Skeletal muscle satellite cell (primary cell): ENCODE measurements at regions not wholly inside any gene's neighbourhood (a gene's known extent, or its start where the extent isn't known, plus 50 kb on each side); places are given as distances from the start of the nearest gene placed in this dataset.
A peak's percentile ranks its signal among the peaks of the same experiment; 100 is the strongest.

ENCODE experiments used
- H3K27me3 ChIP-seq: 2 replicates; pipeline ENCODE4 v1.7.0; 2013; ENCODE audit warnings: low read length; ENCODE audit not compliant: control insufficient read depth, insufficient read depth
- H3K36me3 ChIP-seq: 2 replicates; pipeline ENCODE4 v1.7.0; 2013; ENCODE audit warnings: mild to moderate bottlenecking, control low read depth, low read length; ENCODE audit not compliant: insufficient read depth
- H3K4me1 ChIP-seq: 2 replicates; pipeline ENCODE4 v1.7.0; 2013; ENCODE audit warnings: low read length; ENCODE audit not compliant: control insufficient read depth, insufficient read depth
- H3K4me2 ChIP-seq: 2 replicates; pipeline ENCODE4 v1.7.0; 2013; ENCODE audit warnings: mild to moderate bottlenecking, low read length
- H3K4me3 ChIP-seq: 2 replicates; pipeline ENCODE4 v1.7.0; 2013; ENCODE audit warnings: low read length
- H3K9ac ChIP-seq: 2 replicates; pipeline ENCODE4 v1.7.0; 2013; ENCODE audit warnings: mild to moderate bottlenecking, low read depth, low read length, moderate library complexity
- H3K9me3 ChIP-seq: replicated peaks from 2 replicates; pipeline ENCODE4 v1.7.0; 2013; ENCODE audit warnings: mild to moderate bottlenecking, control low read depth, low read length

DNA sequence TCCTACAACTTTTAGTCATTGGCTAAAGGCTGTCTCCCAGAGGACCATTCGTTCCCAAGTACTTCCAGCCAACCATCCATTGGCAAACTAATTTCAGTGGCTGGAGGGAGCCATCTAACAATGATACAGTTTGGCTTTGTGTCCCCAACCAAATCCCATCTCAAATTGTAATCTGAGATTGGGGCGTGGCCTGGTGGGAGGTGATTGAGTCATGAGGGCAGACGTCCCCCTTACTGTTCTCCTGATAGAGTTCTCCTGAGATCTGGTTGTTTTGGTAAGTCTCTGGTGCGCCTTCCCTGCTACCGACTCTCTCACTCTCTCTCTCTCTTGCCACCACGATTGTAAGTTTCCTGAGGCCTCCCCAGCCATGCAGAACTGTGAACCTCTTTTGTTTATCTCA, 99.7 kb upstream of the FUT8 start:
- no peaks in the 10 kb centered on the region for H3K36me3 ChIP-seq
- no peaks in the 10 kb centered on the region for H3K27me3 ChIP-seq
- no peak overlapping the region for H3K9ac ChIP-seq
- no peaks in the 10 kb centered on the region for H3K4me1 ChIP-seq
- H3K9me3 ChIP-seq = no peaks in the 10 kb centered on the region
- no peak overlapping the region for H3K4me2 ChIP-seq
- H3K4me3 ChIP-seq = no peak overlapping the region

DNA sequence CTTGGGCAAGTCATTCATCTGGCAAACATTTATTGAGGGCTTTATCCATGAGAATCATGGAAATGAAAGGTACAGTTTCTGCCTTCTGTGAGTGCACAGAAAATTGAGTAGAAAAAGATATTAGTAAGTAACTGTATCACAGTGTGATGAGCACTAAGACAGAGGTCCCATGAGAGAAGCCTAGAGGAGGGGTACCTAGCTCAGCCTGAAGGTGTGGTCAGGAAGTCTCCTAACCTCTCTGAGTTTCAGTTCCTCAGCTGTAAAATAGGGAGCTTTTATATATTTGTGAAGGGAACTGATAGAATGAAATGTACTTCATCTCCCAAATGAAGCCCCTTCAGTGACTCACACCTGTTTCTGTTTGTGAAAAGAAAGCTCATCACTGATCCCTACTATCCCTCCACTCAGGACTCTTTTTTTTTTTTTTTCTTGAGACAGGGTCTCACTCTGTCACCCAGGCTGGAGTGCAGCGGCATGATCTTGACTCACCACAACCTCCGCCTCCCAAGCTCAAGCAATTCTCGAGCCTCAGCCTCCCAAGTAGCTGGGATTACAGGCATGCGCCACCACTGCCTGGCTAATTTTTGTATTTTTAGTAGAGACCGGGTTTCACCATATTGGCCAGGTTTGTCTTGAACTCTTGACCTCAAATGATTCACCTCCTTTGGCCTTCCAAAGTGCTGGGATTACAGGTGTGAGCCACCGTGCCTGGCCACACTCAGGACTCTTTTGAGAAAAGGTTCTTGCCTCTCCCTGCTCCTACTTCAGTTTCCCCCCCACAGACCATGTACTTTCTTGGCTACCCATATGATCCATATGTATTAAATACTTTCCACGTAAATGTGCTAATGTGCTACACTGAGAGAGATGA, 93.7 kb upstream of the FUT8 start:
- no peaks in the 10 kb centered on the region for H3K9me3 ChIP-seq
- no peaks in the 10 kb centered on the region for H3K4me1 ChIP-seq
- no peaks in the 10 kb centered on the region for H3K36me3 ChIP-seq
- no peak overlapping the region for H3K4me2 ChIP-seq
- no peak overlapping the region for H3K4me3 ChIP-seq
- no peaks in the 10 kb centered on the region for H3K27me3 ChIP-seq
- H3K9ac ChIP-seq = no peak overlapping the region

DNA sequence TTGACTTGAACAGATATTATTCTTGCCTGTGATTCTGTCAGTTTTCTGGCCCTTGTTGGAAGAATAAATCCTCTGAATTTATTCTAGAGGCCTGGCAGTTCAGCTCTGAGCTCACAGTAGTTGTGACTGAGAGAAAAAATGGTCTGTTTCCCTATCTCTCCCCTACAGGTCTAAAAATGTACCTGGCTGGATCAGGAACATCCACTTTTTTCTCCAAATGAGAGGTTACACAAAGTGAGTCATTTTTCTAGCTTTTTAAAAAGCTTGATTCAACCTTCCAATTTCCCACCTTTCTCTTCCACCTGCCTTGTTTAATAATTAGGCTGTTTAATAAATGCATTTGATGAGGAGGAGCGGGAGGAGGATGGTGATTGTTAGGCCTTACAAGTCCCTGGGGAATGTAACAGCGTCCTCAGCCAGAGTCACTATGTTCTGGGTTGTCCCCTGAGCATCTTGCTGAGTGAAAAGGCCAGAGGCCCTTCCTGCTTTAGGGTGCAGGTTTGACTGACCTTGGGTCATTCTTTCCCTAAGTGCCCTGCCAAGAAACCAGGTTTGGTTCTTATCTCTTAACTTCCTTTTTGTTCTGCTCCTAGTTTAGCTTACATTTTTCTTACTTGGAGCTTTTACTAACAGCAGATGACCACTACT, 91.7 kb upstream of the FUT8 start:
- Histone ChIP-seq H3K9ac (no peak overlapping the region), H3K4me2 (no peak overlapping the region), H3K36me3 (no peaks in the 10 kb centered on the region), H3K27me3 (no peaks in the 10 kb centered on the region), H3K4me1 (no peaks in the 10 kb centered on the region), H3K4me3 (no peak overlapping the region), H3K9me3 (no peaks in the 10 kb centered on the region)

DNA sequence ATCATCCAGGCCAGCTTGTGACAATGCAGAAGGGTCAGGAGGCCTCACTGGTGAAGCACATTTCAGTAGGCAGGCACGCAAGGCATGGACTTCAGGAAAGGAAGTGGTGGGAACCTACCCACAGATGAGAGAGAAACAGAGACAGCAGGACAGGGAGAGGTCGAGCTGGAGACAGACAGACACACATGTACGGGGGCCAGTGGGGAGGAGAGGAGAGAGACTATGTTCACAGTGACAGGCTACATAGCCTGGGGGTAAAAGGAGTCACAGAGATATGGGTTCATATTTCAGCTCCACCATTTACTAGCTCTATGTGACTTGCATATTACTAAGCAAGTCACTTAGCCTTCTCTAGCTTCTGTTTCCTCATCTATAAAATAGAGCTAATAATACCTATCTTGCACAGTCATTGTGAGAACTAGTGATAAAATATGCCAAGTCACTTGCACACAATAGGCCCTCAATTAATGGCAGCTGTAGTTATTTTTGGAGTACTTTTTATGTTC, 91.1 kb upstream of the FUT8 start:
- Histone ChIP-seq H3K4me2 (no peak overlapping the region), H3K4me3 (no peak overlapping the region), H3K9me3 (no peaks in the 10 kb centered on the region), H3K9ac (no peak overlapping the region), H3K4me1 (no peaks in the 10 kb centered on the region), H3K27me3 (no peaks in the 10 kb centered on the region), H3K36me3 (no peaks in the 10 kb centered on the region)

DNA sequence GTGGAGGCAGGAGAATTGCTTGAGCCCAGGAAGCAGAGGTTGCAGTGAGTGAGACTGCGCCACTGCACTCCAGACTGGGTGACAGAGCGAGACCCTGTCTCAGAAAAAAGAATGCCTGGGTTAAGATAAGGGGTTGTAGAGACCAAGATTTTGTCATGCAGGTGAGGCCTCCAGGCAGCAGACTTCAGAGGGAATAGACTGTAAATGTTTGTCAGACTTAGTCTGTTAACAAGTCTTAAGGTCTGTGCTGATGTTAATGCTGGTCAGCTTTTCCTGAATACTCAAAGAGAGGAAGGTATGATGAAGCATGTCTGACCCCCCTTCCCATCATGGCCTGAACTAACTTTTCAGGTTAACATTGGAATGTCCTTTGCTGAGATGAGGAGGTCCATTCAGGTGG, 83.0 kb upstream of the FUT8 start:
- Histone ChIP-seq H3K4me3 (no peak overlapping the region), H3K9ac (no peak overlapping the region), H3K9me3 (no peaks in the 10 kb centered on the region), H3K36me3 (no peaks in the 10 kb centered on the region), H3K27me3 (no peaks in the 10 kb centered on the region), H3K4me2 (no peak overlapping the region), H3K4me1 (peaks cover 13% of the 10 kb centered on the region)

DNA sequence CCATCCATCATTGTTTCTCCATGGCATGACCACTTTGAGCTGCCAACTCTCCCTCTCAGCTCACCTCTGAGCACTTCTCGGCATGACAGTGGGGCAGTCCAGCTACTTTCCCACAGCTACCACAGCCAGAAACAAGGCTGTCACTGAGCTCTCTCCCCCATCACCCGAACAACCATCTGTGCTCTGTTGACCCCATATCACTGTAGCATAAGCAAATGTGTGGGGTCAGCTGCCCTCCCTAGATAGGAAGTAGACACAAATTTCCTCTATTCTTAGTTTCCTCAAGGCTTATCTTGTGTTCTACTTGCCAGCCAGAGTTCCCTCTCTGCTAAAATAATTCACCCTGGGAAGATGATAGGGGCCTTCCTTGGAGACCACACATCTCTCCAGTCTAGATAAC, 82.6 kb upstream of the FUT8 start:
- peaks cover 17% of the 10 kb centered on the region for H3K4me1 ChIP-seq

DNA sequence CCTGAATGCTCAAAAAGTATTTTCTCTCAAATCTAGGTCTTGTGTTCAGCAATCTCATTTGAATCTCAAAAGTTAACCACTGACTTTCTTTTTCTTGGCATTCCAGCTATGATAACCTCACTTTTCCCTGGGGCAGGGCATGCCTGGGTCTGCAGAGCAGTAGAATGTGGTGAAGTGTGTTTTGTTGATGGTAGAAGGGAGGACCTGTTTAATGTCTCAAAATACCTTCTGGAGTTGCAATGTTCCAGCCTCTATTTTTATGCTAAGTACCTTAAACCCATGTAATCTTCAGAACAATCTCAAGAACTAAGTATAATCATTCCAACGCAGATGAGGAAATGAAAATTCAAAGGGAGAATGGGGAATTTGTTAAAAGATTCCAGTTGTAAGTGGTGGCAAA, 82.1 kb upstream of the FUT8 start:
- H3K4me1 ChIP-seq = peaks cover 17% of the 10 kb centered on the region
- H3K4me2 ChIP-seq = no peak overlapping the region
- H3K27me3 ChIP-seq = no peaks in the 10 kb centered on the region
- H3K9me3 ChIP-seq = no peaks in the 10 kb centered on the region
- H3K36me3 ChIP-seq = no peaks in the 10 kb centered on the region
- H3K4me3 ChIP-seq = no peak overlapping the region
- no peak overlapping the region for H3K9ac ChIP-seq

More for the DNA sequence above, 82.6 kb upstream of the FUT8 start:
- H3K4me3 ChIP-seq = no peak overlapping the region
- H3K9me3 ChIP-seq = no peaks in the 10 kb centered on the region
- H3K27me3 ChIP-seq = no peaks in the 10 kb centered on the region
- no peak overlapping the region for H3K9ac ChIP-seq
- no peaks in the 10 kb centered on the region for H3K36me3 ChIP-seq
- no peak overlapping the region for H3K4me2 ChIP-seq

DNA sequence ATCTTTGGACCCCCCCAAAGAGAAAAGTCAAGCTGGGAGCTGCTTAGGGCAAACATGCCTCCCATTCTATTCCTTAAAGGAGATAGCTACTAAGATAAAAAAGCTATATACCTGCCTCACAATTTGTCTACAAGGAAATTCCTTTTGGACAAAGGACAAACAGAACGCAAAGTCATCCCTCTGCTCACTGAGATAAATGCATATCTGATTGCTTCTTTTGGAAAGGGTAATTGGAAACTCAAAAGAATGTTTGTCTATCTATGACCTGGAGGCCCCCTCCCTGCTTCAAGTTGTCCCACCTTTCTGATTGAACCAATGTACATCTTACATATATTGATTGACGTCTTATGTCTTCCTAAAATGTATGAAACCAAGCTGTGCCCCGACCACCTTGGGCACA, 80.9 kb upstream of the FUT8 start:
- H3K9ac ChIP-seq = no peak overlapping the region
- no peaks in the 10 kb centered on the region for H3K36me3 ChIP-seq
- H3K4me2 ChIP-seq = no peak overlapping the region
- H3K4me1 ChIP-seq = peaks cover 23% of the 10 kb centered on the region
- no peak overlapping the region for H3K4me3 ChIP-seq
- no peaks in the 10 kb centered on the region for H3K9me3 ChIP-seq
- no peaks in the 10 kb centered on the region for H3K27me3 ChIP-seq

DNA sequence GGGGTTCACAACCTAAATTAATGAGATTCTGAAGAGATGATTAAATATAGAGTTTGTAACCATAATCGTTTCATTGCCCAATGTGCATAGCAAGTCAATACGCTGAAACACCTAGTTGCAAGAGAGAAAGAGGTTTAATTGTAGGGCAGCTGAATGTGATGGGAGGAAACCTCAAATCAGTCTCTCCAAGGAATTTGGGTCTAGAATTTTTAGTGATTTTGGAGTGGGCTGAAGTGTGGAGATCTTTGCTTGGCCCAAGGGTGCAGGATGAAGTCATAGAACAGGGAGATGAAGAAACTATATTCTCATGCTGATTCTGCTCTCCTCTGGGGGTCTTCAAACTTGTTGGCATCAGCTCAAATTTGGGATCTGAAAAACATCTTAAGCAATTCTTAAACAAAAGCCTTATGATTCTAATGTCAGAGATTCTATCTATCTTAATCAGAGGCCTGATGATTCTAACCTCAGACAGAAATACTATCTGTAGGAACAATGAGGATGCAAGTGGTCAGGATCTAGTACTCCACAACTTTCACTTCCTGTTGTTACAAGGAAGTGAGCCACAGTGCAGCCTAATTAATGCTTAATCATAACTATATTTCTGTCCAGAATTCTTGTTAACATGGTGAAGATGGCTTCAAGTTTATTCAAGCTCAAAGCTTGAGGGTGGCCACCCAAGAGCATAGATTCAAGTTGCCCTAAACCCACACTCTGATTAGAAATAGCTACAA, 80.2 kb upstream of the FUT8 start:
- H3K9me3 ChIP-seq = no peaks in the 10 kb centered on the region
- H3K4me1 ChIP-seq = peaks cover 23% of the 10 kb centered on the region
- no peak overlapping the region for H3K9ac ChIP-seq
- H3K36me3 ChIP-seq = no peaks in the 10 kb centered on the region
- no peaks in the 10 kb centered on the region for H3K27me3 ChIP-seq
- no peak overlapping the region for H3K4me2 ChIP-seq
- no peak overlapping the region for H3K4me3 ChIP-seq

DNA sequence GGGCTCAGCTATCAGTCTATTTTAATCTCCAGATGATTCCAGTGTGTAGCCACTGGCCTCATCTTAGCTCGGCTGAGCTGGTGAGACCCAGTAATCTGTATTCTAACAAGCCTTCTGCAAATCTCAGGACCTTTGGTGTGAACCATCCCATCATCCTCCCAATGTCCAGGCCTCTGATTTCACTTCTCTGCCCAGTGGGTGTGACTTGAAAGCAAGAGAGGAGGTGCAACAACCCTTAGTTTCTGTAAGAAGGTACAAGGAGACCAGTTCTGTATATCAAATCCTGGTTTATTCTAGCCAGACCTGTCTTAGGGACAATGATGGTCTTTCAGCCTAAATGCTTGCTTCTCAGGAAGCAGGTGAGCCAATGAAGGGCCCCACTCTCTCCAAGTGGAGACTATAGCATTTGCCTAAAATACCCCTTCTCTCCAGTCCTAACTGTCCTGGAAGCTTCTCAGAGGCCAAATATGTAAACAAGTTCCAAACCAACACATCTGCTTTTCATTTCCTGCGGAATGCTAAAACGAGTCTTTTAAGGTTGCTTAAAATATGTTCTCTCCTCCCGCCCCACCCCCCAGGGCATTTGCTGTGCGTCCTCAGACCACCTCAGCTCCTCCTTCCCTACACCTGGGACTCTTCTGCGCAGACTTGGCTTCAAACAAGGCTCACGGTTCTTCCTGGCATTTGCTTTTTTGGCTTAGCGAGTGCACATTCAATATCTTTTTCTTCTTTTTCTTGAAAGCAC, 78.4 kb upstream of the FUT8 start:
- H3K4me2 ChIP-seq = peak overlapping the region; percentile 17
- no peaks in the 10 kb centered on the region for H3K9me3 ChIP-seq
- H3K36me3 ChIP-seq = no peaks in the 10 kb centered on the region
- H3K9ac ChIP-seq = no peak overlapping the region
- H3K27me3 ChIP-seq = no peaks in the 10 kb centered on the region
- H3K4me3 ChIP-seq = no peak overlapping the region
- H3K4me1 ChIP-seq = peaks cover 23% of the 10 kb centered on the region
